ENCODE measurements at regions not wholly inside any gene's neighbourhood (a gene's known extent, or its start where the extent isn't known, plus 50 kb on each side); places are given as distances from the start of the nearest gene placed in this dataset.
A peak's percentile ranks its signal among the peaks of the same experiment; 100 is the strongest.

- no peak for DNase-seq
These were observed 445.0 kb downstream of the HACE1 start for GRCh38 chr6:104414723-104415122.

- no peak for DNase-seq
These were observed 446.0 kb downstream of the HACE1 start for GRCh38 chr6:104413767-104414166.

GRCh38 chr6:104411302-104411701, 448.4 kb downstream of the HACE1 start:
- DNase-seq = no peak

GRCh38 chr6:104409913-104410312, 449.8 kb downstream of the HACE1 start:
- DNase-seq = no peak

- DNase-seq = no peak
These were observed 451.8 kb downstream of the HACE1 start for GRCh38 chr6:104407957-104408356.

GRCh38 chr6:104404377-104404776, 455.3 kb downstream of the HACE1 start:
- DNase-seq = no peak

GRCh38 chr6:104402572-104402971, 457.1 kb downstream of the HACE1 start:
- DNase-seq = no peak

- no peak for DNase-seq
These were observed 457.8 kb downstream of the HACE1 start for GRCh38 chr6:104401926-104402325.

- DNase-seq = no peak
These were observed 458.9 kb downstream of the HACE1 start for GRCh38 chr6:104400844-104401243.

GRCh38 chr6:104396077-104396476, 463.6 kb downstream of the HACE1 start:
- DNase-seq = no peak

- DNase-seq = no peak
These were observed 477.8 kb downstream of the HACE1 start for GRCh38 chr6:104381907-104382306.

- no peak for DNase-seq
These were observed 494.1 kb downstream of the HACE1 start for GRCh38 chr6:104365451-104366234.

- DNase-seq = no peak
These were observed 501.8 kb downstream of the HACE1 start for GRCh38 chr6:104357928-104358327.

- no peak for DNase-seq
These were observed 503.5 kb downstream of the HACE1 start for GRCh38 chr6:104356197-104356596.

GRCh38 chr6:104349191-104349590, 510.5 kb downstream of the HACE1 start:
- DNase-seq = peak; percentile 33

- DNase-seq = no peak
These were observed 515.5 kb downstream of the HACE1 start for GRCh38 chr6:104344223-104344622.

GRCh38 chr6:104332364-104332763, 527.4 kb downstream of the HACE1 start:
- no peak for DNase-seq

GRCh38 chr6:104326173-104327001, 533.3 kb downstream of the HACE1 start:
- DNase-seq = no peak

- DNase-seq = peak; percentile 45
These were observed 534.2 kb downstream of the HACE1 start for GRCh38 chr6:104325341-104326172.

GRCh38 chr6:104324301-104324700, 535.4 kb downstream of the HACE1 start:
- DNase-seq = no peak

GRCh38 chr6:104322841-104323240, 536.9 kb downstream of the HACE1 start:
- no peak for DNase-seq

- DNase-seq = no peak
These were observed 538.4 kb downstream of the HACE1 start for GRCh38 chr6:104321301-104321700.

- DNase-seq = no peak
These were observed 538.8 kb downstream of the HACE1 start for GRCh38 chr6:104320896-104321295.
